Activated CD4-positive, CD25-positive, alpha-beta regulatory T cell treated with anti-CD3 and anti-CD28 coated beads, Interleukin-2, amount 50 U/mL, for 24 hours (primary cell): ENCODE measurements at regions not wholly inside any gene's neighbourhood (a gene's known extent, or its start where the extent isn't known, plus 50 kb on each side); places are given as distances from the start of the nearest gene placed in this dataset.
"Not testable (repeated sequence)": the region's sequence is repeated elsewhere in the genome, so short reads cannot be mapped to it uniquely, and the experiment has no call there.

Experiments used
- ATAC-seq, 2 donors: fragments of 150-1000 bp; cut with Tn5 transposase; one replicate each; pipeline ENCODE4 v1.10.0; 2021; ENCODE audit warnings: mild to moderate bottlenecking in 1 of 2, moderate library complexity in 1 of 2

DNA sequence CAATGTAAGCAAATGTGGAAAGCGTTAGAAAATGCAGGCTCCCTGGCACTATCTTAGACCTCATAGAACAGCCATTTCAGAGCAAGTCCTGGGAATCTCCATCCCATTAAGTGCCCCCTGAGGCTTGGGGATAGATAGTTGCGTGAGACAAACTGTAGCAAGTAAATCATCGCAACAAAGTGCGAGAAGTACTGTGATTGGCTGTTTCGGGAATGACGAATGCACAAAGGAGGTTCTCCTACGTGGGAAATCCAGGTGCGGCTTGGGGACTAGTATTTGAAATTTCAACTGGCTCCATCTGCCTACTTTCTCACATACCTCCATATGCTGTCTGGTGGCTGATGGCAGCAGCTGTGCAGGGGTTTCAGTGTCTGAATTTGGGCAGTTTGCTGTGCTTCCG lies 84.5 kb downstream of the PLEKHG1 start:
- ATAC-seq = no peak

DNA sequence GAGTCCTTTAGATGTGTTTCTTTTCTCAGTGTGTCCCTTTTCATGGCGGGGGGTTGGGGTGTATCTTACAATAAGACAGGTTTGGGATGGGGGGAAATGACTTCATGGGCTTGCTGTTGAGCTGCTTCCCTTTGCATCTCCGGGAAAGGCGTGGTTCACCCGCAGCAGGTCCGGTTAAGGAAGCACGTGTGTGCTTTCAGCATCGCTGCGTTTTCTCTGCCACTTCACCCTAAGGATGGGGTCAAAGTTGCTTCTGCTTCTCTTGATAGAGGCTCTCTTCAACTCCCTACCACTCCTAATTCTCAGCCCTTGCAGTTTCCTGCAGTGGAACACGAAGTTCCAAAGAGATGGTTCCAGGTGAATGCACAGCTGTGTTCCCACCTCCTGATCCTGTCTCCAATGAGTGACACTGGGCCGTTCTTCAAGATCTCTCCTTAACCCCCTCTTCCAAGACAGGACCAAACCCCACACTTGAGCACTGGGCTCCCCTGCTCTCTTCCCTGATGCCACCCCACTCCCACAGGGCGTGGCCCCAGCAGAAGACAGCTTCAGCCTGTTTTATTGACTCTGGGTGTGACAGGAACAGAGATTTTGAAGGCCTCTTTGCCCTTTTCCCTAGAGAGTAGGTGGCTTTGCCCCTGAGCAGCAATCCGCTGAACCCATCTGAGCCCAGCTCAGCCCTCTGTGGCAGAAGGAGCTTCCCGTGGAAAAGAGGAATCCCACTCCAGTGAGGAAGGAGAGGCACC lies 85.2 kb downstream of the PLEKHG1 start:
- ATAC-seq = no peak

DNA sequence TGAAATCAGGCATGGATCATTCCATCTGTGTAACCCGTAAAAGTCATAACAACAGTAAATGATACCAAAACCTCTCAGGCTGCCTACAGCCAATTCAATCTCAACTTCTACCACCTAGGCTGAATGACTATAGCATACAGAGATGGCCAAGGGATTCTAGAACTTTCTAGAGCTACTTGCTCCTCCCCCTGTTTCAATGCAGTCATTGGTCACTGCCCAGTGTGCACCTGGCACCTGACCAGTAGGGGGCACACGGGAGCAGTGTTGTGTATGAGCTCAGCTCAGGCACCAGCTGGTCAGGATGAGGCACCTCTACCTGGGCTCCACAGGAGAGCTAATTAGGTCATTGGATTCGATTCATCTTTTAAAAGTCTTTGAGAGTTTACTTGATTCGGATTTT lies 86.2 kb downstream of the PLEKHG1 start:
- peak; percentile 59 to 66 for ATAC-seq

DNA sequence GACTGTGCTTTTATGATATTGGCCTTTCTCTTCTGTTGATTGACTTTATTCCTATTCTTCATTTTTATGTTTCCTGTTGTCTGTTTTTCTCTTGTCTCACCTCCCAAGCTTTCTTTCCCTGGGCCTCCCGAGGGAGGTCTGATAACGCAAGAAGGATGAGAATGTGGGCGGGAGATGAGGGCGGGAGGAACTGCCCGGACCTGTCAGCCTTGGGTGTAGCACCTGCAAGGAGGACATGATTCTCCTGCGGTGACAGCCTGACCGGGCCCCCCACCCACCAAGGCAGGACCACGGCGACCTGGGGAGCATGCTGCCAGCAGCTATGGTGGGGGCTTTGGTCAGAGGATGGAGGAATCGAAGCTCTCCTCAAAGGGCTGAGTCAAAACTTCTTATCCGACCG lies 86.9 kb downstream of the PLEKHG1 start:
- ATAC-seq = no peak

DNA sequence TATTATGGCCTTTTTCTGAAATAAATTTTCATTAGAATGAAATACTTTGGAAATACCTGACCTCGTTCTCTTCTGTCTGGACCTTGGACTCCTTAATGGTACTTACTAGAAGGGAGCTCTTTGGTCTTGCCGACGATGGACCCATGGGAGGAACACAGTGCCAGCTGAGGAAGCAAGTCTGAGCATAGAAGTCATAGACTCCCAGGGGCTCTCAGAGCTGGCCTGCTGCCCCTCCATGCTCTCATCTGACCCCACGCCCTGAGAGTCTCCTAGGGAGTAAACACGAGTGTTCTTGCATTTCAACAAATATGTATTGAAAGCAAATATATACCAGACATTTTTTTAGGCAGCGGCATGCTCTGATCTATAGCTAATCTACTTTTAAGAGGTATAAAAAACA lies 87.8 kb downstream of the PLEKHG1 start:
- ATAC-seq = no peak

DNA sequence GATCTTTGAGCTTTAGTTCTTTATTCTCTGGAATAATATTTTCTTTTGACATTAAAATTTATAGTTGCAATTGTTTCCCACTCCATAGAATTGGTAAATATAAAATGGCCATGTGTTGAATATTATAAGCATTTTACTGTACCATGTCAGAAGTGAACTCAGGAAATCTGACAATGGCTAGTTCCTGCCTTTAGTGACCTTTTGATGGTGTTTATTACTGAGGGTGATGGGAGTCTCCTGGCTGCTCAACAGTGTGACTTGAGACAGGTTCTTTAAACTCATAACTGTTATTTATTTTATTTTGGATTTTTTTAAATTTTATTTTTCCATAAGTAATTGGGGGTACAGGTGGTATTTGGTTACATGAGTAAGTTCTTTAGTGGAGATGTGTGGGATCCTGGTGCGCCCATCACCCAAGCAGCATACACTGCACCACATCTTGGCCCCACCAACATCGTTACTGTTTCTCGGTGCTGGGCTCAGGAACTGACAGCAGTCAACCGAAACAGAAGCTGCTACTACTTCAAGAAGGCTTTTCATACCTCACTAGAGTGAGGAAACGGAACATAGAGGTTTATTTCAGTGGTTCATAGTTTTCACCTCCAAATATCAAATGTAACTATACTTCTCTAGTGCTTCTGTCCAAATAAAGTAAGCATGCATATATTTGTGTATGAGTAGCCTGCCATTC lies 90.4 kb downstream of the PLEKHG1 start:
- ATAC-seq = no peak

DNA sequence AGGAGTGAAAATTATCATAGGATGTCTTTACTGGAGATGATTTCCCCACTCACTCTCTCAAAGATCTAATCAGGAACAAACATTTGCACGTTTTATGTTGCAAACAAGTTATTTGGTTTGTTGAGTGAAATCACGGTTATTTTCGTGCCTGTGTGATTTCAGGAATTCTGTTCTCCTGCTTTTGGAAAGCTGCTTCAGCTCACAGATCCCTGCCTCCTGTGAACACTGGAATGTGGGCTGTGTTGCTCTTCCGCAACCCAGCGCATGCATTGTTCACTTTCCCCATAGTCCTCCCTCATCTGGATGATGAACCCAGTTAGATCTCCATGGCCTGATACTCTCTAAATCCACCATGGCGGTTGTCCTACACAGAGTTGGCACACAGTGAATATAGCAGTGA lies 91.0 kb downstream of the PLEKHG1 start:
- ATAC-seq = no peak

DNA sequence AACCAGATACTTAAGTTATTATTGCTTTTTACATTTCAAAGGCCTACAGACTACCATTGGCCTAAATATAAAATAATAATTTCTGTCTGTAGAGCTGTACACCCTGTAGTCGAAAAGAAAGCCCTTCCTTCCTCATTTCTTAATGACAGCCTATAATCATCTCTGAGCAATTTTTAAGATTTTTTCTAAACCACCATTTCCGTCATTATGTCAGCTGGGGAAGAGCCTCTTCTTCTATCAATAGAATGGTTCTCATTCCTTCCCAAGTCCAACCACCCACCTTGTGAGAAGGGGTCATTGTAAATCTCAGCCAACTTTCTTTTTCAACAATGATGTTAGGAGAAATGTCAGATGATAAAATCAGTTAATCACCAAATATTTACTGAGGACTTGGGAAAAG lies 91.8 kb downstream of the PLEKHG1 start:
- ATAC-seq = no peak

DNA sequence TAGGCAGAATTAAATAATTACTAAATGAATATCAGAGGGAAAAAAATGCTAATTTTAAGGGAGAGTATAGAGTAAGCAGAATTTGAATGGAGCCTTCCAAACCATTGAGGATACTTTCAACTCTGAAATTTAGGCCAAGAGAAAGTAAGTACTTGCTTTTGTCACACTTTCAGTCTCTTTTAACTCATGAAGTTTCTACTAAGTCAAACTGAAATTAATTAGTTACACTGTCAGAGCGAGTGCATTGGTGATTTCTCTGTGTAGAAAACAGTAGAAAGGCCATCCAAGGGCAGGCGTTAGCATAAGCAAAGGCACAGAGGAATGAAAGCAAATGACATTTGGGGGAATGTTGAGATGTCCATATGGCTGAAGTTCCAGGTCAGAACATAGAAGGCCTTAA lies 92.9 kb downstream of the PLEKHG1 start:
- ATAC-seq = no peak

DNA sequence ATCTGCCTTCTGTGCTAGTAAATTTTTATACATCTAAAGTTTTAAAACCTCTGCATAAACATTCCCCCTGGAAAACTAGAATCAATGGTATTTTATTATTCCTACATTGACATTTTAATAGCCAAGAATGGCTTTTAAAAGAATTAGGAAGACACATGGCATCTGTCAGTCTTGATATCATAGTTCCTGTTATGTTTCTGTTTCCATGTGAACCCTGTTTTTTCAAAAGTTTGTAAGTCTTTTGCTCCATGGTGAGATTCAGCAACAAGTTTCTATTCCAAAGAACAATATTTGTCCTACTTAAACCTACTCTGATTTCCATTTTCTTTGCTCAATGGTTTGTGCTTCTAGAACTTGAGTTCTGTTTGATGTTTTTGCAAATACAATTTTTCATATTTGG lies 95.2 kb downstream of the PLEKHG1 start:
- ATAC-seq = no peak

DNA sequence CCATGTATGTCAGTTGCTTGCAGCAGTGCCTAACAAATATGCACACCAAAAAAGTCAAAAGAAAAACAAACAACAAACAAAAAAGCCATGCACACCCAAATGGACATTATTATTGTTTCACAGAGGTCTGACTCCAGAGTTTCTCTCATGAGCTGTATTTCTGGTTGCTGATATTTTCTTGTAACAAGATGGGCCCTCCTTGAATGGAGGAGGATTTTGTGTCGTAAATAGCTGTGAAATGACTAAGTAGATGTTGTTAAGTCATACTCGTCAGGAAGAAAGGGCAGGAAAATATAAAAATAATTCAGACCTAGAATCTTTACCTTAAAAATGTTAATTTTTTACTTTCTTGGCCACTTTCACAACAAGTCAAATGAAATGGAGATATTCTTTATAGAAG lies 96.0 kb downstream of the PLEKHG1 start:
- no peak for ATAC-seq

DNA sequence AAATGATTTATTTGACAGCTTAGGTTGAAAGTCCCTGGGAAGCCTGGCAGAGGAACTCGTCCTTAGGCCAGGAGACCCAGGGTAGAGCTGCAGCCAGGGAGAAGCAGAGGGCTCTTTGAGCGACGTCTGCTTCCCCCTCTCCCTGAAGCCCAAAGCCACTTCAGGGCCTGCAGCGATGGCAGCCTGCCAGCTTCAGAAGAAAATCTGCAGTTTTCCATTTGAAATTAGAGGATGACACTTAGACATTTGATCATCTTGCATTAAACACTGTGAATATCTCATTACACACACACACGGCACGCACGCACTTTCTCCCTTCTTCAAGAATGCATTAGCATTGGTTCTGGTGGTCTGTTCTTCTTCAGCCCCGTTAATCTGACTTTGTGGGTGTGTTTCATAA lies 96.5 kb downstream of the PLEKHG1 start:
- no peak for ATAC-seq

DNA sequence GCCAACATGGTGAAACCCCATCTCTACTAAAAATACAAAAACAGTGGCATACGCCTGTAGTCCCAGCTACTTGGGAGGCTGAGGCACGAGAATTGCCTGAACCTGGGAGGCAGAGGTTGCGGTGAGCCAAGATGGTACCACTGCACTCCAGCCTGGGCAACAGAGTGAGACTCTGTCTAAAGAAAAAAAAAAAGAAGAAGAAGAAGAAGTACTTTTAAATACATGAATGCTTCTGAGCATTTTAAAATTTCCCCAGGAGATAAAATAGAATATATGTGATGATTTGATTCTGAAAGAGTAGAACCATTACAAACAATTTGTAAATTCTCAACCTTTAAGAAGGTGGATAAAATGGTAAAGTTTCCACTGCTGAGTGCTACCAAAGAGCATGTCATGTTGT lies 97.2 kb downstream of the PLEKHG1 start:
- ATAC-seq = not testable (repeated sequence)

DNA sequence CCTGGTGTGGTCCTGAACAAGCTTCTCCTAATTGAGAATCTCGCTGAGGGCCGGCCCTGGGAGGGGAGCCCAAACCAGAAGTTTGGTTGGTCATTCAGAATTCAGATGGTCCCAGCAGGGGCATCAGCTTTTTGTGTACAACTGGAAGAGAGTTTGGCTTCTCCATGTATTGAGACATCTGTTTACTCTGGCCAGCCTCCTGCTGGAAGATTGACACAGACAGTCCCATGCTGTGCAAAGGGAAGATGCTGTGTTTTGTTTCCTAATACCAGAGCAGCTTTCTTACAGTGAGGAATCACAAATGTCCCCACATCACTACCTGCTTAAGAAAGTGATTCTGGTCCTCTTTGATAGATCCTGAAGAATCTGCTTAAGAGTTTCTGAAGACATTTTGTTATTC lies 97.8 kb downstream of the PLEKHG1 start:
- no peak for ATAC-seq

DNA sequence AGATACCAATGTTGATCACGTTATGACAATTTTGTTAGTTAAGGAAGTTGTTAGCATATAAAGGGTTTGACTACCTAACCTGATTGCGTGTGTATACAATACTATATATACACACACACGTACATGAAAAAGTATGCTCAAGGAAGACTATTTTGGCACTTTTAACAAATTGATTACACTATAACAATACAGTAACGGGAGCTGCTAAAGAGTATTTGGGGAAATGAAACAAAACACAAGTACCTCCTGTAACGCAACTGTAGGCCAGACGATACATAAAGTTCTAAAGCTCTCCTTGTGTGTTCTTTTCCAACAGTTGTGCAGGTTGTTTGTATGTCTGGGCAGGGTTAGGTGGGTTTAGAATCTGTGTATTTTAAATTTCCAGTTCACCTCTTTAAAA lies 98.7 kb downstream of the PLEKHG1 start:
- no peak for ATAC-seq

DNA sequence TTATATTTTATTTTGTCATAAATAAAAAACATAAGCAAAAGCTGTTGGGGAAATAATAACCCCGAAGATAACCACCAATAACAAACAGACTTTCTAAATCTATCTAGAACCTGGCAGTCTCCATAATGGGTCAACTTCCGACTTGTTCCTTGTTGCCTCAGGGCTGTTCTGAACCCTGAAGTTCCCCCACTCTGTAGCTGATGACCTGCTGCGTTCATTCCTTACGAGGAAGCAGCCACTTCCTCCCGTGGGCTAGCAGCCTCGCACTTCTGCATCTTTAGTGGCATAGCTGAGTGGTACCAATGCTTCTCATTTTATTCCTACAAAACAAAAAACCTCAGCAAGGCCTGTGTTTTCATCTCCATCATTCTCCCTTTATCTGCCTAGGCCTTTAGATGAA lies 103.0 kb downstream of the PLEKHG1 start:
- no peak for ATAC-seq

DNA sequence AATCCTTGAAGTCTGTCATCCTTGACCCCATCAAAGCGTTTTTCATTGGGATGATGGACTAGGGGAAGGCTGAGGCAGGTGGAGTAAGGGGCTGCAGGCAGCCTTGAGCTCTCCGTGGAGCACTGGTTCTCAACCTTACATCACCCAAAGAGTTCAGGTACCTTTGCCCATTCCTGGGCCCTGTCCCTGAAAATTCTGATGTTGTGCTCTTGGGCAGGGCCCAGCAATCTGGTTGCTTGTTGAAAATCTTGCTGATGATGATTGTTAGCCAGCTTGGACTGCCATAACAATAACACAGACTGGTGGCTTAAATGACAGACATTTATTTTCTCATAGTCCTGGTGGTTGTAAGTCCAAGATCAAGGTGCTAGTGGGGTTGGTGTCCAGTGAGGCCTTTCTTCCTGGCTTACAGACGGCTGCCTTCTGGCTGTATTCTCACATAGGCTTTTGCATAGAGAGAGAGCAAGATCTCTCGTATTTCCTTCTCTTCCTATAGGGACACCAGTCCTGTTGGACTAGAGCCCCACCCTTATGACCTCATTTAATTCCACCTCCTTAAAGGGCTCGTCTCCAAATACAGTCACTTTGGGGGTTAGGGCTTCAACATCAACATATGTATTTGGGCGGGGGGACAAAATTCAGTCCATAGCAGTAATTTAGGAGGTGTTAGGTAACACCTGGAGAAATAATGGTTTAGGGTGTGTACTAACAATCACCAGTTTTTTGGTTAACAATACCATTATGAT lies 104.9 kb downstream of the PLEKHG1 start:
- no peak for ATAC-seq

DNA sequence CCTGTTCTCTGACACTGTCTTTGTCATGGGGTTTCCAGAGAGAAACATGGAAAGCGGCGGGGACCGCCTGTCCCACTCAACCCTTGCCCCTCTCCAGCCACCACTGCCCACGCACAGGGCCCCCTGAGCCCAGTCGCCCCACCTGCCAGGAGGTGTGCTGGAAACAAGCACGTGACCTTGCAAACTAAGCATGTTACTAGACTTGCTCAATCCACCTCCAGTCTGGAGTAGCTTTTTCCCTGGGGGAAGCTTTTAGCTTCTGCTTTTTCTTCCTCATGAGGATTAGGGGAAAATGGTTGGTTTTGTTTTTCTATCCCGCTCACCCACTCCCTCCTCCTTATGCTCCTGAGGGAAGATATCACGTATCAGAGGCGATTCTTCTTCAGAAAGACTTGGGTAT lies 105.7 kb downstream of the PLEKHG1 start:
- no peak for ATAC-seq

DNA sequence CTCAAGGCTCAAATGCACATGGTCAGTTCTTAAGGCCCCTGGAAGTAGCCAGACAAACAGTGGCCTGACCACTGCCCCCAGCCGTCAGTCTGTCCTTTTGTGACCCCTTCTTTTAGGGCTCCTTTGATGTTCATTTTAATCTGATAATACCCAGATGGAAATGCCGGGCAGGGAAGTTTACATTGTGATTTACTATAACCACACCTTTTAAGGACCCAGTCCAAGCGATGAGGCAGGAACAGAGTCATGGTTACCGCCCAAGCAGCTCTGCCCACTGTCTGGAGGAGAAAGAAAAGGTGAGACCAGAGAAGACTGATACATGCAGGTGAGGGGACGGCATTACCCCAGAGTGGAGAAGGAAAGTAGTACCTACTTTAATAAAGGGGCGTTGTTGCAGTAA lies 110.6 kb downstream of the PLEKHG1 start:
- no peak for ATAC-seq

DNA sequence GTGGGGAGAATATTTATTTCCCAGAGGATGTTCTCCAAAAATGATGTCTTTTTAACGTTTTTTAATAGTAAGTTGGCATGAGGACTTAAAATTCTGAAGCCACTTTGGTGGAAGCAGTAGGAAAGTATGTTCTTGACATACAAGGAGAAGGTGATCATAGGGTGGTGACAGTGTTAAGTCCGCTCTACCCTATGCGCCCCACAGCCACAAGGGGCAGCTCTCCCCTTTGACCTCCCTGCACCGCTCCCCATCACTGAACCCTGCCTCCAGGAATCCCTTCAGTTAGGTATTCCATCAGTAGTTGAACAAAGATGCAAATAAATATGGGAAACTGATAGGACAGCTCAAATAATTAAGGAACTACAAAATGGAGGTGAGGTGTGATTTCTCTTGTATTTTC lies 111.4 kb downstream of the PLEKHG1 start:
- no peak for ATAC-seq

DNA sequence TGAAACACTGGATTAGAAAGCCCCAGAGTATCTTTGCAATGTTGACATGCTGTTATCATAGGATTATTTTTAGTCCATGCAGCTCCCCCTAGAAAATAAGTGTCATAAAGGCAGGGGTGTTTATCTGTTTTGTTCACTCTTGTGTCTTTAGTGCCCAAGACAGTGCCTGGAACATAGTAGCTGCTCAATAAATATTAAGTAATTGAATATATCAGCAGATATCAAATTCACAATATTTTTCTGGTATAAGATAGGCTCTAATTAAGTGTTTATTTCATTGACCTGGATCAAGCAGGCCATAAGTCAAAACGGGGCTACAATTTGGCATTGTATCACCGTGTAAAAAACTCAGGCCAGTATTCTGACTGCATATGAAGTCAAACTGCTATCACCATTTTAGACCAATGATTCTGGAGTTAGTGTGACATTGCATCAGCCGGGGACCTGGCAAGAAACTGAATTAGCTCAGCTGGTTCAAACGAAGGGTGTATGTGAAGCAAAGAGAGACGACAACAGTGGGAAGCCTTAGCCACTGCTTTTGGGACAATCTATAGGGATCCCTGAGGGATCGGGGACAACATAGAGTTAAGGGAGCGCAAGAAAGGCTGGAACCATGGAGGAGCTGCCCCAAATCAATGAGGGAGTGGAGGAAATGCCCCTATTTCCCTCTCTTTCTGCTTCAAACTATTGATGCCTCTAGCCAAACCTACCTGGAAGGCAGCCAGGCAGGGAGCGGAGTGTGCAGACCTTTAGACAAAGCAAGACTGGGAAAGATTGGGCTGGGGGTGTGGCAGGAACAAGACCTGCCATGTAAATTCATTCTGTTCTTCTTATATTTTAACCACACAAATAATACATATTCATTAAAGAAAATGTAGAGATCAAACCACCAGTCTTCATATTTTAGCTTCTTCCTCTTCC lies 112.2 kb downstream of the PLEKHG1 start:
- no peak for ATAC-seq

DNA sequence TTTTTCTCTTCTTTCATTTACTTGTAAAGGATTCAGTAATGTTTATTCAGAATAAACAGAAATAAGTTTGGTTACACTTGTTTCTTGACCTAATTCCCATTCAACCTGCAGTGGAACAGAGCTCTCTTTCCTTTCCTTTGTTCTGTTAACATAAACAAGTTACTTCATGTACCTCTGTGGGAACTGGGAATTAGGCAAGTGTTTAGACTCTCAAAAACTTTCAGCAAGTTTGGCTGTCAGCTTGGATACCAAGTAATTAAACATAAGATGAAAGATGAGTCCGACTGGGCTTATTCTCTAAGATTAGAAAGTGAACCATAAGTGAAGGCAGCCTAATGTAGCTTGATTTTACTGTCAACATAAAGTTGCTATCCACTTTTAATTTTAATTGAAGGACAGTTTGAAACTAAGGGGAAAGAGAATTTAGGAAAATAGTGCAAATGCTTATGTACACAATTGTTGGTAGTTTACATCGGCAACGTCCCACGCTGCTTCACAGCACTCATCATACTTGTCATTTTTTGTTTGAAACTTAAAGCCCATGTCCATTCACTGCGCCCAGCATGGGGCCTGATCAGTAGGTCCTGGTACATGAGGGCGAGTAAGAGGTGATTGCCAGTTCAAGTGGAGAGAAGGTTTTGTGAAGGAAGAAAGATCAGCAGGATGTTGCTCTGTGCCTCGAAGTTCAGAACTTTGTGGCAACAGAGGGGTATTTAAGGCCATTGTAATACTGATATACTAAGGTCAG lies 113.0 kb downstream of the PLEKHG1 start:
- ATAC-seq = no peak
